ENCODE measurements at regions not wholly inside any gene's neighbourhood (a gene's known extent, or its start where the extent isn't known, plus 50 kb on each side); places are given as distances from the start of the nearest gene placed in this dataset.
A peak's percentile ranks its signal among the peaks of the same experiment; 100 is the strongest.

- H4K5ac ChIP-seq (ENCODE audit: insufficient read length, low read depth, low read length), result no peak overlapping the region
- no peak for TF ChIP-seq CTCF (conservative IDR thresholded peaks at IDR 0.05)
- peak overlapping the region in 1 of 3 experiments; percentile 29; a peak in 1 of 7 replicates for H3K27ac Mint-ChIP-seq
- H3K9ac ChIP-seq (ENCODE audit: extremely low read depth, insufficient read length, low read length), result no peak overlapping the region
- H3K4me3 Mint-ChIP-seq, result no peak overlapping the region
- no peaks in the 10 kb centered on the region for H3K79me2 ChIP-seq (ENCODE audit: insufficient read depth, low read length)
- no peaks in the 10 kb centered on the region for H3K27me3 ChIP-seq (ENCODE audit: insufficient read depth, low read length)
- H2BK20ac ChIP-seq (ENCODE audit: low read depth, low read length, poor library complexity, severe bottlenecking), result no peak overlapping the region
- H2BK5ac ChIP-seq (ENCODE audit: insufficient read length, low read length), result no peak overlapping the region
- no peak overlapping the region for H2AK5ac ChIP-seq (ENCODE audit: insufficient read length, low read length)
- H2BK120ac ChIP-seq (ENCODE audit: low read depth, low read length, poor library complexity, severe bottlenecking), result no peak overlapping the region
- H3K56ac ChIP-seq (ENCODE audit: insufficient read length, low read depth, low read length), result no peak overlapping the region
- no peak overlapping the region for H2BK12ac ChIP-seq (ENCODE audit: insufficient read length, low read depth, low read length)
- H3K4me1 ChIP-seq (ENCODE audit: insufficient read depth, low read length), result no peaks in the 10 kb centered on the region; the same call in 1 of the 2 replicates
- no peaks in the 10 kb centered on the region for H3K79me1 ChIP-seq (ENCODE audit: insufficient read depth, low read depth, low read length, poor library complexity, severe bottlenecking)
- H3K14ac ChIP-seq (ENCODE audit: insufficient read depth, low read length), result no peak overlapping the region
- no peak overlapping the region for H3K4me2 ChIP-seq (ENCODE audit: insufficient read depth, insufficient read length, low read length)
- H2BK15ac ChIP-seq (ENCODE audit: low read depth, low read length), result no peak overlapping the region
- H3K4ac ChIP-seq (ENCODE audit: low read depth, low read length), result no peak overlapping the region
- no peaks in the 10 kb centered on the region for H4K20me1 ChIP-seq (ENCODE audit: control insufficient read depth, insufficient read depth, insufficient read length)
- H3K18ac ChIP-seq (ENCODE audit: insufficient read length, low read depth, low read length), result no peak overlapping the region
- no peak overlapping the region for H2AFZ ChIP-seq (ENCODE audit: low read length)
- no peaks in the 10 kb centered on the region for H3K9me3 Mint-ChIP-seq
- no peak overlapping the region for H3K27ac ChIP-seq (ENCODE audit: insufficient read length, low read depth, low read length)
- no peaks in the 10 kb centered on the region for H3K23me2 ChIP-seq (ENCODE audit: insufficient read length, low read depth, low read length, poor library complexity, severe bottlenecking)
- H3K36me3 Mint-ChIP-seq (ENCODE audit: insufficient read depth in 1 of 3, low read depth in 3 of 3), result no peaks in the 10 kb centered on the region
- H3K27me3 Mint-ChIP-seq (ENCODE audit: low read depth), result no peaks in the 10 kb centered on the region
- peaks cover 15 to 27% of the 10 kb centered on the region in 2 experiments for H3K4me1 Mint-ChIP-seq
- H3T11ph ChIP-seq (ENCODE audit: low read length), result no peak overlapping the region
- no CpG with 5 or more reads among the region's 8 CpGs for WGBS (ENCODE audit: extremely low coverage, insufficient read length, low lambda C conversion rate)
- H4K91ac ChIP-seq (ENCODE audit: insufficient read length, low read depth, low read length), result no peak overlapping the region
- no peak for DNase-seq
- H3K23ac ChIP-seq (ENCODE audit: insufficient read length, low read depth, low read length), result no peak overlapping the region
- H4K8ac ChIP-seq (replicated peaks; ENCODE audit: insufficient read length, low read depth, low read length), result no peak overlapping the region
- no peaks in the 10 kb centered on the region for H3K9me3 ChIP-seq (ENCODE audit: control insufficient read depth, low read depth, low read length)
Measured at GRCh38 chr1:60872426-60873054, 209.8 kb upstream of the NFIA start.
